Ovary (tissue), 7 donors: ENCODE measurements at regions not wholly inside any gene's neighbourhood (a gene's known extent, or its start where the extent isn't known, plus 50 kb on each side); places are given as distances from the start of the nearest gene placed in this dataset.

Experiments
- DNase-seq, 5 donors: peaks; one replicate each; pipeline ENCODE4 v3.0.0-alpha.2; 2019 to 2020
- H3K27ac ChIP-seq, 2 donors: fragments of 200-600 bp; one replicate each; pipeline versions ENCODE4 v1.5.1 to v1.8.0; 2019 to 2022
- H3K27me3 ChIP-seq: fragments of 200-600 bp; one replicate; pipeline ENCODE4 v1.8.0; 2022
- H3K36me3 ChIP-seq: fragments of 200-600 bp; sonication (generic); one replicate; pipeline ENCODE4 v1.5.1; 2019
- H3K4me1 ChIP-seq: one replicate; pipeline ENCODE4 v1.8.1; 2013; ENCODE audit warnings: mild to moderate bottlenecking, moderate library complexity; ENCODE audit not compliant: insufficient read depth
- H3K4me3 ChIP-seq: fragments of 200-600 bp; sonication (generic); one replicate; pipeline ENCODE4 v1.5.1; 2017
- H3K9me3 ChIP-seq, 2 donors: fragments of 200-600 bp in 1 of 2; sonication (generic) in 1 of 2; one replicate each; pipeline versions ENCODE4 v1.5.1 to v1.8.1; 2013 to 2019; ENCODE audit warnings: mild to moderate bottlenecking in 1 of 2, moderate library complexity in 1 of 2
- CTCF ChIP-seq, 3 donors: fragments of 450-650 bp in 2 of 3; fragments of 200-600 bp in 1 of 3; IDR thresholded peaks; one replicate each; pipeline versions ENCODE4 v1.5.1 to v1.8.0; 2016 to 2022; ENCODE audit warnings: antibody characterized with exemption in 3 of 3, mild to moderate bottlenecking in 1 of 3
- EP300 ChIP-seq: sonication (generic); formaldehyde crosslinking; IDR thresholded peaks from one replicate; pipeline ENCODE4 v1.6.1; 2017; ENCODE audit warnings: antibody characterized with exemption
- POLR2A ChIP-seq: fragments of 450-650 bp; IDR thresholded peaks from one replicate; pipeline ENCODE4 v1.6.1; 2017; ENCODE audit warnings: antibody characterized with exemption, mild to moderate bottlenecking, moderate library complexity
- WGBS, 3 donors: extraction: QIAGEN DNeasy Blood & Tissue Kit in 1 of 3; methylation state at CpG; one replicate each; pipeline versions ENCODE4 v1.1.5 to v1.1.7; 2013 to 2017; 5-methylcytosine and 5-hydroxymethylcytosine counted together
- intact Hi-C, 4 donors: fragments of 100-400 bp; cut with DNase I; formaldehyde crosslinking; loops; one replicate each; pipeline versions ENCODE4 v1.11.0 to v1.15.1; 2022 to 2023
- donor health status: DM: no; HTN: no; CAD: no; lungs with moderate emphysema.
- donor health status: DM: no; HTN: no; CAD: no.
- donor health status: Bipolar disorder and iron deficiency.
- donor health status: DM: no; HTN: no; CAD: no.
- donor health status: DM: yes; HTN: yes; CAD: no.

GRCh38 chr2:234816491-234816890 lies 135.3 kb upstream of the SH3BP4 start:
- Histone ChIP-seq H3K4me3 (no peak overlapping the region), H3K4me1 (no peaks in the 10 kb centered on the region), H3K9me3 (no peaks in the 10 kb centered on the region), H3K36me3 (no peaks in the 10 kb centered on the region), H3K27me3 (no peaks in the 10 kb centered on the region), H3K27ac (no peak overlapping the region)
- TF ChIP-seq EP300: no peak
- TF ChIP-seq CTCF (IDR thresholded peaks at IDR 0.05): no peak
- TF ChIP-seq POLR2A: no peak
- intact Hi-C loops: no loop called here
- WGBS, 3 donors: 74 to 85% (median 85%) methylated on average over 10 of the region's 10 CpGs
- no peak for DNase-seq

GRCh38 chr2:234816056-234816455 lies 135.8 kb upstream of the SH3BP4 start:
- no peaks in the 10 kb centered on the region for H3K36me3 ChIP-seq
- no peaks in the 10 kb centered on the region for H3K4me1 ChIP-seq
- intact Hi-C loops: no loop called here
- H3K9me3 ChIP-seq: no peaks in the 10 kb centered on the region
- 74 to 80% (median 76%) methylated on average over 4 of the region's 4 CpGs for WGBS, 3 donors
- no peak overlapping the region for H3K27ac ChIP-seq
- no peaks in the 10 kb centered on the region for H3K27me3 ChIP-seq
- TF ChIP-seq EP300 (no peak), POLR2A (no peak), CTCF (IDR thresholded peaks at IDR 0.05) (no peak)
- H3K4me3 ChIP-seq: no peak overlapping the region
- DNase-seq: no peak

GRCh38 chr2:234814374-234814773 lies 137.4 kb upstream of the SH3BP4 start:
- intact Hi-C loops: no loop called here
- Histone ChIP-seq H3K9me3 (no peaks in the 10 kb centered on the region), H3K27me3 (no peaks in the 10 kb centered on the region), H3K4me1 (no peaks in the 10 kb centered on the region), H3K36me3 (no peaks in the 10 kb centered on the region), H3K4me3 (no peak overlapping the region), H3K27ac (no peak overlapping the region)
- 80 to 82% (median 82%) methylated on average over 5 of the region's 5 CpGs for WGBS, 3 donors
- TF ChIP-seq EP300 (no peak), CTCF (IDR thresholded peaks at IDR 0.05) (no peak), POLR2A (no peak)
- no peak for DNase-seq

GRCh38 chr2:234812851-234813250 lies 139.0 kb upstream of the SH3BP4 start:
- H3K27me3 ChIP-seq: no peaks in the 10 kb centered on the region
- H3K27ac ChIP-seq: no peak overlapping the region
- H3K36me3 ChIP-seq: no peaks in the 10 kb centered on the region
- no peaks in the 10 kb centered on the region for H3K9me3 ChIP-seq
- H3K4me1 ChIP-seq: no peaks in the 10 kb centered on the region
- TF ChIP-seq CTCF (IDR thresholded peaks at IDR 0.05) (no peak), POLR2A (no peak), EP300 (no peak)
- no peak for DNase-seq
- WGBS, 3 donors: 14 to 24% (median 21%) methylated on average over 2 of the region's 2 CpGs
- no peak overlapping the region for H3K4me3 ChIP-seq
- intact Hi-C loops: no loop called here

GRCh38 chr2:234808907-234809306 lies 142.9 kb upstream of the SH3BP4 start:
- Histone ChIP-seq H3K9me3 (no peaks in the 10 kb centered on the region), H3K27me3 (no peaks in the 10 kb centered on the region), H3K4me3 (no peak overlapping the region), H3K36me3 (no peaks in the 10 kb centered on the region), H3K4me1 (no peaks in the 10 kb centered on the region), H3K27ac (no peak overlapping the region)
- intact Hi-C loops: no loop called here
- DNase-seq: no peak
- WGBS, 3 donors: 54 to 91% (median 77%) methylated on average over 2 of the region's 2 CpGs
- TF ChIP-seq CTCF (IDR thresholded peaks at IDR 0.05): no peak
- TF ChIP-seq EP300: no peak
- no peak for TF ChIP-seq POLR2A
